ENCODE measurements at regions not wholly inside any gene's neighbourhood (a gene's known extent, or its start where the extent isn't known, plus 50 kb on each side); places are given as distances from the start of the nearest gene placed in this dataset.

DNA sequence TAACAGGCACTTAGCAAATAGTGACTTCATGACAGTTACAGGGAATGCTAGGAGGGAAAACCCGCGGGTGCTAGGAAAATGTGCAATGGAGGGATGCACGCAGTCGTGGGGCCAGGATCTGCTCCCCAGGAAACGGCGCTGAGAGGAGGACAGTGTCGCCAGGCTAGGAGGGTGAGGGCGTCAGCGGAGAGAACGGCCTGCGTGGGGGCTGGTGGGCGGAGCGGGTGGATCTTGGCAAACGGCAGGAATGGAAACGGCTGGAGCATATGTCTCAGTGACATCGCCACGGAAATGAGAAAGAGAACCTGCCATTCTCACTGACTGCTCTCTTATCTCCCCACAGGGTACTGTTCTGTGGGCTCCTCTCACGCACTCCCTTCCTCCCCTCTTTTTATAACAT lies 478.5 kb upstream of the ID2 start:
- DNase-seq = no peak
- H3K36me3 Mint-ChIP-seq (ENCODE audit: low read depth) = no peaks in the 10 kb centered on the region
- peaks cover 10% of the 10 kb centered on the region for H3K4me1 Mint-ChIP-seq (ENCODE audit: low read depth)
- no peak overlapping the region for H3K27ac Mint-ChIP-seq
- H3K9me3 Mint-ChIP-seq = peaks cover 24% of the 10 kb centered on the region
- no peak overlapping the region for H3K4me3 Mint-ChIP-seq
- peaks cover 5% of the 10 kb centered on the region for H3K27me3 Mint-ChIP-seq

DNA sequence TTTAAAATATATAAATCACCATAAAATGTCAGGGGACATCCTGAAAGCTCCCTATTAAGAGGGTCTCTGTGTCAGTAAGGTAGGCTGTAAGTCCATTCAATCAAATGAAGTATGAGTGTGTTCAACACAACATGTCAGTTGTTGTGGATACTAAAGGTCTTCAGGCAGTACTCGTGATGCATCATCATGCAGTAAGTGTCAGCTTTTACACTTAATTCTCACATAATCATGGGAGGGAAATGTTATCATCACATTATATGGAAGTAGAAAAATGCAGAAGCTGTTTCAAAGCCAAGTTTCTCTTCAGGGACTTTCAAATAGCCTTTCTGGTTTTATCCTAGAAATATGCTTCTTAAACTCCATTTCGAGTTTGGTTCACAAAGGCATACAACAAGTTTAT lies 477.1 kb upstream of the ID2 start:
- Mint-ChIP-seq H3K27ac (no peak overlapping the region), H3K9me3 (peaks cover 24% of the 10 kb centered on the region), H3K4me1 (ENCODE audit: low read depth) (peaks cover 10% of the 10 kb centered on the region), H3K36me3 (ENCODE audit: low read depth) (no peaks in the 10 kb centered on the region), H3K27me3 (peaks cover 2% of the 10 kb centered on the region), H3K4me3 (no peak overlapping the region)
- DNase-seq = no peak

DNA sequence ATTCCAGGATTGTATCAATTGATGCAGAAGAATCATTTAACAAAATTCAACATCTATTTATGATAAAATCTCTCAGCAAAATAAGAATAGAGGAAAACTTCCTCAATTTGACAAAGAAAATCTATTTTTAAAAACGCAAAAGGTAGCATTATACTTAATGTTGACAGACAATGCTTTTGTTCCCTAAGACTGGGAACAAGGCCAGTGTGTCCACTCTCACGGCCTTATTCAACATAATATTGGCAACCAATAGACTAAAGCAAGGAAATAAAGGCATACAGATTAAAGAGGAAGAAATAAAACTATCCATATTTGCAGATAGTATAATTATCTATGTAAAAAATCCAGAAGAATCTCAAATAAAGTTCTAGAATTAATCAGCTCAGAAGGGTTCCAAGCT lies 472.4 kb upstream of the ID2 start:
- Mint-ChIP-seq H3K27me3 (no peaks in the 10 kb centered on the region), H3K9me3 (peaks cover 25% of the 10 kb centered on the region), H3K4me3 (no peak overlapping the region), H3K4me1 (ENCODE audit: low read depth) (peaks cover 7% of the 10 kb centered on the region), H3K36me3 (ENCODE audit: low read depth) (no peaks in the 10 kb centered on the region), H3K27ac (no peak overlapping the region)
- no peak for DNase-seq

DNA sequence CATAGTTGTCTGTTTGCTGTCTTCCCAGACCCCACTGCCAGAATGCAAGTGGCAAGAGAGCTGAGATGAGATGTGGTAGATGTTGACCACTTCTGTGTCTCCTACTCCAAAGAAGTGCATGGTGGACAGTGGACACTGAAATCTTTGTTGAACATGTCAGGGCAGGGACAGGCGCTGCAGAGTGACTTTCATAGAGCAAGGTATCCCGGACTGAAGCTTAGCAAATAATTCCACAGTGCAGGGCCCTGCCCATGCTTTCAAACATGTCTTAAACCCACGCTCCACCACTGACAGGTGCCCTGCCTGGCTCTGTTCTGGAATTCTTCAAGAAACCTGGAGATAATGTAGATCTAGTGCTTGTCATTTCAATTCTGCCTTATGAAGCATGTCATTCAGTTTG lies 470.5 kb upstream of the ID2 start:
- H3K36me3 Mint-ChIP-seq (ENCODE audit: low read depth) = no peaks in the 10 kb centered on the region
- H3K9me3 Mint-ChIP-seq = peaks cover 21% of the 10 kb centered on the region
- H3K27me3 Mint-ChIP-seq = no peaks in the 10 kb centered on the region
- H3K4me1 Mint-ChIP-seq (ENCODE audit: low read depth) = peaks cover 9% of the 10 kb centered on the region
- no peak overlapping the region for H3K27ac Mint-ChIP-seq
- H3K4me3 Mint-ChIP-seq = no peak overlapping the region
- no peak for DNase-seq

DNA sequence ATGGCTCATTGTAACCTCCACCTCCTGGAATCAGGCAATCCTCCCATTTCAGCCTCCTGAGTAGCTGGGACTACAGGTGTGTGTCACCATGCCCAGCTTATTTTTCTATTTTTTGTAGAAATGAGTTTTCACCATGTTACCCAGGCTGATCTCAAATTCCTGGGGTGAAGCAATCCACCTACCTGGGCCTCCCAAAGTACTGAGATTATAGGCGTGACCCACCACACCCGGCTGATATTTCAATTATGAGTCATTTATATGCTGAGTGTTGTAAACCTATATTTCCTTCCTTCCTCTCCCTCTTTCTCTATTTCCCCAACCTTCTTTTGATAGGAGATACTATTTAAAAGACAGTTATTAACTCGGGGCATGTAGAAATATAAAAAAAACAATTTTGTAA lies 469.6 kb upstream of the ID2 start:
- peaks cover 16% of the 10 kb centered on the region for H3K9me3 Mint-ChIP-seq
- DNase-seq = no peak
- H3K27ac Mint-ChIP-seq = no peak overlapping the region

DNA sequence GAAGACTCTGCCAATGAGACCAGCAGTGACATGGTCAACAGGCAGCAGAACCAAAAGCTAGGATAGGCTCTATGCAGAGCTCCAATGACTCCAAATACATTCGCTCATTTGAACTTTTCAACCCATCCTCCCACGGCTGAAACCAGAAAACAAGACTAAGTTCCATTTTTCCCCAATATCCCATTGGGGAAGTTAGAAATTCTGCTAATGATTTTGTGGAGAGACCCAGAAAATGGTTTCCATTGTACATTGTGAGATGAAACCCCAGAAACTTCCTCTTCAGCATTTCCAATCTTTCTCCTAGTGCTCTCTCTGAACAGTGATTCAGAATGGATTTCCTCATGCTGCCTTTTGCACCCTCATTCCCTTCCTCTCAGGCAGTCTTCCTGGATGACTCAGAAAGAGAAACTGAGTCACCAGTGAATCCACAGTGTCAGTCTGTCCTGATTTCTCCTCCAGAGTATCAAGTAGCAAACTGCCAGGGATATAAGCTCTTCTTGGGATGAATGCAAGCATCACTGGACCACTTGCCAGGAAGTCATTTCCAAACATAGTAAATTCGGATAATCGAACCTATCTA lies 467.7 kb upstream of the ID2 start:
- Mint-ChIP-seq H3K27ac (no peak overlapping the region), H3K27me3 (no peaks in the 10 kb centered on the region), H3K36me3 (ENCODE audit: low read depth) (no peaks in the 10 kb centered on the region), H3K4me3 (no peak overlapping the region), H3K4me1 (ENCODE audit: low read depth) (peaks cover 9% of the 10 kb centered on the region), H3K9me3 (peaks cover 6% of the 10 kb centered on the region)
- no peak for DNase-seq

More for the DNA sequence above, 469.6 kb upstream of the ID2 start:
- Mint-ChIP-seq H3K27me3 (no peaks in the 10 kb centered on the region), H3K4me3 (no peak overlapping the region), H3K36me3 (ENCODE audit: low read depth) (no peaks in the 10 kb centered on the region), H3K4me1 (ENCODE audit: low read depth) (peaks cover 9% of the 10 kb centered on the region)

DNA sequence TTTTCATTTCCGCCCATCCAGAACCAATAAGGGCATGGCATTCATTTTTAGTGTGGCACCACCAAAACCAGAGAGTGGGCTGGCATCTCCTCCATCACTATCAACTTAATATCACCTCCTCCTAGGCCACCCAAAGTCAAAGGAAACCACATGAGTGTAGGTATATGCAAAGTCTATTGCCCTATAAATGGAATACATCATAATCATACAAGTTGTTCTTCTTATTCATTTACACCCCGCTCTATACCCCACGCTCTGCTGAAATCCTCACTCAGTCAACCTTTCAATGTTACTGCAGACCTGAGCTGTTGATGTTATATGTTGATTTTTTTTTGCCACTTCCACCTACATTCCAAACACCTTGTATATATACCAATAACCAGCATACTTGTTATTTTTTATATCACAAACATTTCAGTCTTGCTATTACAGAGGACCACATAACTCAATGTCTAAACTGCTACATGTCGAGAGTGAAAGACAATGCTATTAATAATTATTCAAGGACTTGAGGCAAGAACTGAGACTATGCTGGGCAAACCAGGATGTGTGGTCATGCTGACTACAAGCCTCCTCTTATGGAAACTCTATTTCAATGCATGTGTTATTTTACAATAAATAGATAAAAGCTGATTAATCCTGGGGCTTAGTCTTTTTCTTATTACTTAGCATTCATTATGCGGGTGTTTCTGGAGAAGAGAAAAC lies 466.5 kb upstream of the ID2 start:
- H3K27ac Mint-ChIP-seq = no peak overlapping the region
- H3K4me1 Mint-ChIP-seq (ENCODE audit: low read depth) = peaks cover 9% of the 10 kb centered on the region
- no peaks in the 10 kb centered on the region for H3K27me3 Mint-ChIP-seq
- H3K9me3 Mint-ChIP-seq = peaks cover 2% of the 10 kb centered on the region
- H3K36me3 Mint-ChIP-seq (ENCODE audit: low read depth) = no peaks in the 10 kb centered on the region
- DNase-seq = no peak
- no peak overlapping the region for H3K4me3 Mint-ChIP-seq

DNA sequence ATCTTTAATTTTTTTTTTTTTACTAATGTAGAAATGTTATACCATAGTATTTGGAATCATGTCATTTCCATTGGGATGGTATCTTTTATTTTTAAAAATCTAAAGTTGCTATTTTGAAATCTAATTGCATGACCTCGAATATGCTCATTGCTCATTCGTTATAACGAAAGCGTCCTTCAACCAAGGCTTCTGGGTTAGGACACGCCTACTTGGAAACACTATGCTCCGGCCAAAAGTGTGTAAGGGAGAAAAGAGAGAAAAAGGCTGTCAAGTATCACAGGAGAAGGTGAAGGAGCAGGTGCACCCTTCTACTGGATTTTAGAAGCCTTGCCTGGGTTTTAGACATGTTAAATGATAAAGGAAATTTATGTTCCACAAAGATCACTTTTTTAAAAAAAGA lies 465.9 kb upstream of the ID2 start:
- Mint-ChIP-seq H3K4me1 (ENCODE audit: low read depth) (peaks cover 9% of the 10 kb centered on the region), H3K27ac (no peak overlapping the region), H3K4me3 (no peak overlapping the region), H3K27me3 (no peaks in the 10 kb centered on the region), H3K9me3 (peaks cover 2% of the 10 kb centered on the region), H3K36me3 (ENCODE audit: low read depth) (no peaks in the 10 kb centered on the region)
- DNase-seq = no peak

DNA sequence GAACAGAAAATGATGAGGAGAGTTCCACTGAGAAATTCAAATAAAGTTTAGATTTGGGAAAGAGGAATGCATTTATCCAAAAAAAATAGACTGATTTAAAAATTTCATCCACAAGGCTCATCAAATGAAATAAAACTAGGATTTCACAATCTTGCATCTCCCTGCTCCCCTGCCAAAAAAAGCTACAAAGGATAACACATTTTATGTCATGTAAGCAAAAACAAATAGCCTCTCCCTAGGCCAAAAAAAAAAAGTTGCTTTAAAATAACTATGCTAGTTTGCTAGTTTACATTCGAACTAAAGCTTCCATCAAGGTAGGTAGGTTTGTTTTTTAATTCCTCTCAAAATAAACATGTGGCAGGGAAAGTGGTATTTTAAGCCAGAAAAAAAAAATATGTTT lies 465.5 kb upstream of the ID2 start:
- no peak overlapping the region for H3K27ac Mint-ChIP-seq
- H3K27me3 Mint-ChIP-seq = no peaks in the 10 kb centered on the region
- H3K36me3 Mint-ChIP-seq (ENCODE audit: low read depth) = no peaks in the 10 kb centered on the region
- no peak for DNase-seq
- peaks cover 9% of the 10 kb centered on the region for H3K4me1 Mint-ChIP-seq (ENCODE audit: low read depth)
- peaks cover 2% of the 10 kb centered on the region for H3K9me3 Mint-ChIP-seq
- H3K4me3 Mint-ChIP-seq = no peak overlapping the region

DNA sequence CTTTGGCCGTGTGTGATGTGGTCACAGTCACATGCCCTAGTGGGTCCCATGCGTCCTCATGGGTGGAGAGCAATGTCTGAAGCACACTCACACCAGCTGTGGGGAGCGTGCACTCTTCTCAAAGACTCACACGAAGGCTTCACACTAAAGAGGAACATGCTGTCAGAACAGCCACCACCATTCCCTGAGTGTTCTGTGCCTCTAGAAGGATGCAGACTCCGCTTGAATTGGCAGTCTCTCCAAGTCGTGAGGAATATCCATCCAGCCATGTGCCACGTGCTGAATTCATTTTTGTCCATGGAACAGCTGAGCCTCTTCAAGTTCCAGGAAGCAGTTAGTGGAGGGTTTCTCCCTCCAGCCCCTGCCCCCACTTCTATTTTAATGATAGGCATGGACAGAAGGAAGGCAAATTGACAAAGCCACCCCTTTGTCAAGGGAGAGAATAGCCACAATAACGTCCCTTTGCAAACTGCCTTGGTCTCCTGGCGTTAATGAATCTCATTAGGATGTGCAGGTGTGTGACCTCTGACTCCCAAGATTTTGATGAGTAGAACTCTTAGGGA lies 464.3 kb upstream of the ID2 start:
- H3K4me3 Mint-ChIP-seq = no peak overlapping the region
- peaks cover 2% of the 10 kb centered on the region for H3K9me3 Mint-ChIP-seq
- H3K27me3 Mint-ChIP-seq = no peaks in the 10 kb centered on the region
- H3K36me3 Mint-ChIP-seq (ENCODE audit: low read depth) = no peaks in the 10 kb centered on the region
- peaks cover 6% of the 10 kb centered on the region for H3K4me1 Mint-ChIP-seq (ENCODE audit: low read depth)
- no peak overlapping the region for H3K27ac Mint-ChIP-seq
- no peak for DNase-seq

DNA sequence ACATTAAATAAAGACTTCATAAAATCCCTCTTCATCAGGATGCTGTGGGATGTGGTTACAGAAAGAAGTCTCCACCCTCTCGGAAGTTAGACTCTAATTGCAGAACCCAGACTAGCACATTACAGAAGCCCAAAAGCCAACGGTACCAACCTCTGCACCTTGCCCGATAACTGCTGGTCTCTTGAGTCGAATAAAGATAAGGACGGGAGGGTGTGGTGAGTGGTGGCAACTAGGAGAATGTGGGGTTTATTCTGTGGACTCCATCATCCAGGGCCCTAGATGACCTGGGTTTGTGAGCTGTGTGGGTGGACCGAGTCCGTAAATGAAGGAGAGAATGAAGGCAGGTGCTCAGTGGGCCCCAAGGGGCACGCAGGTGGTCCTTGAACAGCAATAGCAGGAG lies 462.8 kb upstream of the ID2 start:
- H3K27me3 Mint-ChIP-seq = no peaks in the 10 kb centered on the region
- no peak overlapping the region for H3K27ac Mint-ChIP-seq

DNA sequence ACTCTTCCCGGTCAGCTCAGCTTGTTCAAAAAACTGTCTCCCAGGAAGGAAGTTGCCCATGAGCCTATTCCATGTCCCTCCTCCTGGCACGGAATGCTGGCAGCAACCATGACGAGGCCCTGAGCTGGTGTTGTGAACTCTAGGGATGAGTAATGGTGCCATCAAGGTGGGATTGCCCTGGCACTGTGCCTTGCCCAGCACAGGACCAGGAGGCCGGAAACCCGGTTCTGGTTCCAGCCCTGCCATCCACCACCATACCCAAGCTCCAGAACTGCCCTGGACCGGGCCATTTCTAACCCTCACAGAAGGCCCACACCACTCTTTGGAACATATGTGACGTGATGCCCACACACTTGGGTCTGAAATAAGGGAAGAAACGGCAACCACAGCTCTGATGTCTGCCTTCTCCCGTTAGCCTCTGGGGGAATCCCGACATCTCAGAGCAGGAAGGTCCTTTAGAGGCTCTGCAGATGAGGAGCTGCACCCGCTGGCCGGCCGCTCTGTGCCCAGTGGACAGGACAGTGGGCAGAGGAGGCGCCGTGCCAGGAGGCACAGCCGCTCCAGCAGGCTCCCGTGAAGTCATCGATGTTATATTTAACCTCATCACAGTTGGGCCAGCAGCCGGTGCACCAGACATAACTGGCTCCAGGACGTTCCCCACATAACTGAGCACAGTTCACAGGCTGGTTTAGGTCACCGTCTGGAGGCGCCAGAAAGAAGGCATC lies 462.1 kb upstream of the ID2 start:
- Mint-ChIP-seq H3K27me3 (no peaks in the 10 kb centered on the region), H3K4me3 (no peak overlapping the region), H3K9me3 (no peaks in the 10 kb centered on the region), H3K27ac (no peak overlapping the region), H3K36me3 (ENCODE audit: low read depth) (no peaks in the 10 kb centered on the region), H3K4me1 (ENCODE audit: low read depth) (peaks cover 2% of the 10 kb centered on the region)
- no peak for DNase-seq

More for the DNA sequence above, 462.8 kb upstream of the ID2 start:
- H3K36me3 Mint-ChIP-seq (ENCODE audit: low read depth) = no peaks in the 10 kb centered on the region
- DNase-seq = no peak
- H3K9me3 Mint-ChIP-seq = peaks cover 2% of the 10 kb centered on the region
- peaks cover 5% of the 10 kb centered on the region for H3K4me1 Mint-ChIP-seq (ENCODE audit: low read depth)
- H3K4me3 Mint-ChIP-seq = no peak overlapping the region

DNA sequence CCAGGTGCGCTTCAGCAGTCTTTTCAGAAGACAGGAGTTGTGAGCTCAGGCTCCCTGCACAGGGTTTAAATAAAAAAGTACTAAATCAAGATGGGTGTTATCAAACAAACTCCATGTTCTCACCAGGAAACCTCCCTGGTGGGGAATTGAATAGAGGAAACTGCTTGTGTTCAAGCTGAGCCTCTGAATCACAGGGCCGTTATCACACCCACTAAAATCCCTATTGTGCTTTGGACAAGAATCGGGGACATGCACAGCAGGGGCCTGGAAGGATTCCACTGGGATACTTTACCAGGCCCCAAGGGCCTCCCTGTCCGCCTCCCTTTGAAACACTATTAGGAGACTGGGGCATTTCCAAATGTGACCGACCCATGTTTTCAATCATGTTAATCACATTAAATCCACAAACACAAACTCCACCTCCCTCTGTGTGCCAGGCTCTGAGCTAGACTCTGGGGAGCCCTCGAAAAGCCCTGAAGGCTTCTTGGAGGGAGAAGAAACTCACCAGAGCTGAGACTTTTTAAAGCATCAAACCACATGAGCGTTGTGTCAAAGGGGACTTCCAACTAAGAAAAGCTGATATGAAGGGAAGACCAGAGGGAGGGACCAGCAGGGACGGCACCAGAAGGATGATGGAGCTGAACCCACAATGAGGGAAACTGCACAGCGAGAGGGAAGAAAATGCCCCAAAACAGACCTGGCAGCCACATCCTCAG lies 458.7 kb upstream of the ID2 start:
- H3K4me3 Mint-ChIP-seq = no peak overlapping the region
- no peak overlapping the region for H3K27ac Mint-ChIP-seq
- no peaks in the 10 kb centered on the region for H3K36me3 Mint-ChIP-seq (ENCODE audit: low read depth)
- DNase-seq = no peak
- H3K27me3 Mint-ChIP-seq = no peaks in the 10 kb centered on the region
- H3K9me3 Mint-ChIP-seq = no peaks in the 10 kb centered on the region
- no peaks in the 10 kb centered on the region for H3K4me1 Mint-ChIP-seq (ENCODE audit: low read depth)

DNA sequence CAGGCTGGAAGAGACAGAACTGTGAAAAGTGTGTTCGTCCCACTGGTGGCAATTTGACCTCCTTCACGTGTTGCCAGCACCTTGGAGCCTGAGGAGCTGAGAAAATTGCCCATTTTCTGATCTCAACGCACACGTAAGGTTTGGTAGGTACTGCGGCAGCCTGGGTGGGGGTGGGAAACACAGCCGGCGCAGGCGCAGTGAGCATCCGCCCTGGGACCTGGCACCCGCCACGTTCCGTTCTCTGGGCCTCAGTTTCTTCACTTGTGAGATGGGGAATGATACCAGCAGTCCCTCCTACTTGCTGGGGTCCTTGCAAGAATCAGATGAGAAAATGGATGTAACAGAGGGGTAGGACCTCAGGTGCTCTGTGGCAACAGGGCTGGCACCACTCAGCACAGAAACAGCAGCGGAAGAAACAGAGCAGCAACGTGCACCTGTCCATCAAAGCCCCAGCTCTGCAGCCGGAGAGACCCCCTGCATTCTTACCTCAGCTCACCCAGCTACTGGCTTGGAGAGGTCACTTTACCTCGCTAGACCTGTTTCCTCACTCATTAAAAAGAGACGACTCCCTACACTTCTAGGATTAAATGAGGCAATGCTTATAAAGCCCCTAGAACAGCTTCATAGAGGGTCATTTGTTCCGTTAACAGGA lies 458.0 kb upstream of the ID2 start:
- Mint-ChIP-seq H3K27ac (no peak overlapping the region), H3K4me1 (ENCODE audit: low read depth) (no peaks in the 10 kb centered on the region), H3K36me3 (ENCODE audit: low read depth) (no peaks in the 10 kb centered on the region), H3K4me3 (no peak overlapping the region), H3K27me3 (no peaks in the 10 kb centered on the region), H3K9me3 (no peaks in the 10 kb centered on the region)
- DNase-seq = no peak

All from activated T-cell treated with anti-CD3 and anti-CD28 coated beads, Interleukin-2, amount 50 U/mL, for 24 hours (primary cell).